ENCODE measurements at regions not wholly inside any gene's neighbourhood (a gene's known extent, or its start where the extent isn't known, plus 50 kb on each side); places are given as distances from the start of the nearest gene placed in this dataset.
A peak's percentile ranks its signal among the peaks of the same experiment; 100 is the strongest.

- H3F3A ChIP-seq (replicated peaks; ENCODE audit: low read depth): no peaks in the 10 kb centered on the region
- peaks cover 31% of the 10 kb centered on the region for H3K4me1 ChIP-seq (ENCODE audit: insufficient read depth)
- ATAC-seq (peak; percentile 41), DNase-seq (ENCODE audit: low spot score) (no peak)
- H3K36me3 ChIP-seq (ENCODE audit: insufficient read depth): no peaks in the 10 kb centered on the region
- no peak overlapping the region for H3K27ac ChIP-seq (ENCODE audit: low read depth)
- H3K27me3 ChIP-seq (ENCODE audit: insufficient read depth): no peaks in the 10 kb centered on the region
- H3K9me3 Mint-ChIP-seq: no peaks in the 10 kb centered on the region
- H3K4me3 Mint-ChIP-seq: no peak overlapping the region
- H2AFZ ChIP-seq: no peak overlapping the region
- H3K27ac Mint-ChIP-seq: no peak overlapping the region; the same call in 1 of the 2 replicates
- H3K9me2 ChIP-seq (ENCODE audit: insufficient read depth): no peaks in the 10 kb centered on the region
- H3K4me3 ChIP-seq: no peak overlapping the region
- H3K79me2 ChIP-seq (replicated peaks; ENCODE audit: insufficient read depth): no peaks in the 10 kb centered on the region
- no peaks in the 10 kb centered on the region for H4K20me1 ChIP-seq (replicated peaks; ENCODE audit: insufficient read depth)
- no peak overlapping the region; the same call in 1 of the 2 replicates for H3K4me2 ChIP-seq
- no peaks in the 10 kb centered on the region for H3K27me3 Mint-ChIP-seq (ENCODE audit: insufficient read depth, low read depth, poor library complexity)
- TF ChIP-seq REST (IDR thresholded peaks at IDR 0.05; ENCODE audit: unreplicated experiment) (no peak), NANOG (IDR thresholded peaks at IDR 0.05; ENCODE audit: borderline replicate concordance) (no peak), ZNF114 (CRISPR knock-in tag; IDR thresholded peaks at IDR 0.05) (no peak), ZNF331 (CRISPR knock-in tag; IDR thresholded peaks at IDR 0.05; ENCODE audit: low read depth) (no peak), ETS1 (IDR thresholded peaks at IDR 0.05) (no peak), POLR2AphosphoS5 (IDR thresholded peaks at IDR 0.05; ENCODE audit: low read depth) (no peak), EZH2 (IDR thresholded peaks at IDR 0.05; ENCODE audit: low read depth, unreplicated experiment) (no peak), STAT1 (IDR thresholded peaks at IDR 0.05; ENCODE audit: unreplicated experiment) (no peak), JUNB (IDR thresholded peaks at IDR 0.05; ENCODE audit: unreplicated experiment) (no peak), EZH2phosphoT487 (IDR thresholded peaks at IDR 0.05; ENCODE audit: unreplicated experiment) (no peak), ZNF462 (CRISPR knock-in tag; IDR thresholded peaks at IDR 0.05) (no peak), CTCF (conservative IDR thresholded peaks at IDR 0.05; ENCODE audit: low read depth in 2 of 2) (no peak), CREB1 (CRISPR knock-in tag; IDR thresholded peaks at IDR 0.05; ENCODE audit: low read depth) (no peak)
- no peaks in the 10 kb centered on the region for H3K36me3 Mint-ChIP-seq (ENCODE audit: low read depth)
- H3K4me1 Mint-ChIP-seq: peaks cover 38% of the 10 kb centered on the region
These were observed 377.1 kb downstream of the CENPW start for GRCh38 chr6:126716826-126717509.
